ENCODE measurements at regions not wholly inside any gene's neighbourhood (a gene's known extent, or its start where the extent isn't known, plus 50 kb on each side); places are given as distances from the start of the nearest gene placed in this dataset.
A peak's percentile ranks its signal among the peaks of the same experiment; 100 is the strongest.

DNA sequence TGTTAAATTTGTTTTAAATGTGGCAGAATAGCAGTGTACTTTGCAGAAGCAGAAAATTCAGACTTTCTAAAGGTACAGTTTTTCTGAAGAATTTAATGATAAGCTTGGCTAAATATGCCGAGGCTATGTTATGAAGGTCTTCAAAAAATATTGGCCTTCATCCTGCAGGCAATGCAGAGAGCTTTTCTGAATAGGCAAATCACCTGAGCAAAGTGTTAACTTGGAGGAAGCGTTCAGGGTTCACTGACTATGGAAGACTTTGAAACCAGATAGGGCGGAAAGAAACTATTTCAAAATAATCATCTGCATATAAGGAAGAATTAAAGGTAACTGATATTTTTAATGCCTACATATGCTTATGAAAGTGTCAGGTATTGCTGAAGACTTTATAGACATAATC lies 133.7 kb upstream of the SETBP1 start:
- Histone ChIP-seq H4K20me1 (ENCODE audit: insufficient read depth, low read length) (no peaks in the 10 kb centered on the region), H2AFZ (ENCODE audit: low read depth, low read length) (no peak overlapping the region), H3K4me3 (ENCODE audit: insufficient read depth, low read depth, low read length) (no peak overlapping the region), H3K27me3 (ENCODE audit: insufficient read depth, low read length) (no peaks in the 10 kb centered on the region), H3K4me1 (ENCODE audit: insufficient read depth, low read length) (no peaks in the 10 kb centered on the region), H3K79me2 (ENCODE audit: insufficient read depth, low read length) (no peaks in the 10 kb centered on the region), H3K27ac (ENCODE audit: low read depth, low read length) (no peak overlapping the region), H3K36me3 (ENCODE audit: insufficient read depth, low read length) (no peaks in the 10 kb centered on the region), H3K4me2 (ENCODE audit: low read length) (no peak overlapping the region), H3K9me3 (ENCODE audit: insufficient read depth, low read depth, low read length) (no peaks in the 10 kb centered on the region), H3K9ac (ENCODE audit: low read length) (no peak overlapping the region)
- no peaks in the 10 kb centered on the region for H3K9me3 Mint-ChIP-seq (ENCODE audit: unreplicated experiment)
- TF ChIP-seq, protein P1, sequence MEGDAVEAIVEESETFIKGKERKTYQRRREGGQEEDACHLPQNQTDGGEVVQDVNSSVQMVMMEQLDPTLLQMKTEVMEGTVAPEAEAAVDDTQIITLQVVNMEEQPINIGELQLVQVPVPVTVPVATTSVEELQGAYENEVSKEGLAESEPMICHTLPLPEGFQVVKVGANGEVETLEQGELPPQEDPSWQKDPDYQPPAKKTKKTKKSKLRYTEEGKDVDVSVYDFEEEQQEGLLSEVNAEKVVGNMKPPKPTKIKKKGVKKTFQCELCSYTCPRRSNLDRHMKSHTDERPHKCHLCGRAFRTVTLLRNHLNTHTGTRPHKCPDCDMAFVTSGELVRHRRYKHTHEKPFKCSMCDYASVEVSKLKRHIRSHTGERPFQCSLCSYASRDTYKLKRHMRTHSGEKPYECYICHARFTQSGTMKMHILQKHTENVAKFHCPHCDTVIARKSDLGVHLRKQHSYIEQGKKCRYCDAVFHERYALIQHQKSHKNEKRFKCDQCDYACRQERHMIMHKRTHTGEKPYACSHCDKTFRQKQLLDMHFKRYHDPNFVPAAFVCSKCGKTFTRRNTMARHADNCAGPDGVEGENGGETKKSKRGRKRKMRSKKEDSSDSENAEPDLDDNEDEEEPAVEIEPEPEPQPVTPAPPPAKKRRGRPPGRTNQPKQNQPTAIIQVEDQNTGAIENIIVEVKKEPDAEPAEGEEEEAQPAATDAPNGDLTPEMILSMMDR (IDR thresholded peaks at IDR 0.05; ENCODE audit: insufficient read depth, low read depth, low read length), result no peak
- TF ChIP-seq EZH2 (IDR thresholded peaks at IDR 0.05; ENCODE audit: insufficient read depth, low read length), result no peak
- FAIRE-seq (no peak), DNase-seq (ENCODE audit: low read depth) (no peak)
- no peaks in the 10 kb centered on the region for H3K27me3 Mint-ChIP-seq (ENCODE audit: low read depth, unreplicated experiment)
- no peak overlapping the region for H3K4me3 Mint-ChIP-seq (ENCODE audit: unreplicated experiment)
- H3K4me1 Mint-ChIP-seq (ENCODE audit: low read depth, unreplicated experiment), result peaks cover 6% of the 10 kb centered on the region
- no peaks in the 10 kb centered on the region for H3K36me3 Mint-ChIP-seq (ENCODE audit: low read depth, unreplicated experiment)
- H3K27ac Mint-ChIP-seq (ENCODE audit: unreplicated experiment), result no peak overlapping the region

DNA sequence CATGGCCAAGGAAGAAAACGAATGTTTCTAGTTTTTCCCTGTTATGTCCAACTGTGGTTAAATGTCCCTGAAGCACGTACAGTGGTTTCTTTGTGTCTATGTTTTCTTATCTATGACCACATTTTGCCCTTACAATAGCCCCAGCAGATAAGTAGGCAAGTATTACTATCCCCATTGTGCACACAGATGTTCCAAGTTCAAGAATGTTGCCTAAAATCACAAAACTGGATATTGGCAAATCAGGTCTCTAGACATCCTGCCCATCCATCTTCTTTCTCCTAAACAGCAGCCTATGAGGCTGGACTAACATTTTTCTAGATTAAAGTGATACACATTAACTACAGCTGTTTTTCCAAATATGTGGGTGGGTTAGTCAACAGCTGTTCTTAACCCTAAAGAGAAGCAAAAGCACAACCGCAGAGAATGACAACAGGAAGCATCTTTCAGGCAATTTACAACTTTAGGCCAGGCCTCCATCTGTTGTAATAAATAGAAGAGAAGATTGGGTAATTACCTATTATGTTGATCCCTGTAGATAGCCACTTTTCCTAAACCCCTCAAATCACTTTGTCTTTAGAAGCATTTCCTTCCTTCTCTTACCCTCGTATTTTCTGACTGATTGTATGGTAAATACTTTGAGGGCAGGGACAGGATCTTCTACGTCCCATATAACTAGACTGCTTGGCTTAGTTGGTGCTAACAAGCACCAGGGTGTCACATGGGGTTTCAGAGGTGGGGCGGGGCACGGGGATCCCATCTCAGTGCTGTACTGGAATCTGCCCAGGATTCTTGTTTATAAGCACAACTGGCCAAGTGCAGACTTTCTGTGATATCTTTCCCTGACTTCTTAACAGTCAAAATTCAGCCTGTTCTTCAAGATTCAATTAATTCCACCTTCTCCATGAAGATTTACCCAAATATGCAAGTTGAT lies 132.1 kb upstream of the SETBP1 start:
- Mint-ChIP-seq H3K27ac (ENCODE audit: unreplicated experiment) (peak overlapping the region; percentile 10), H3K4me1 (ENCODE audit: low read depth, unreplicated experiment) (peaks cover 6% of the 10 kb centered on the region), H3K36me3 (ENCODE audit: low read depth, unreplicated experiment) (no peaks in the 10 kb centered on the region), H3K27me3 (ENCODE audit: low read depth, unreplicated experiment) (no peaks in the 10 kb centered on the region), H3K9me3 (ENCODE audit: unreplicated experiment) (no peaks in the 10 kb centered on the region), H3K4me3 (ENCODE audit: unreplicated experiment) (no peak overlapping the region)
- no peak for FAIRE-seq
- Histone ChIP-seq H3K79me2 (ENCODE audit: insufficient read depth, low read length) (no peaks in the 10 kb centered on the region), H3K9me3 (ENCODE audit: insufficient read depth, low read depth, low read length) (no peaks in the 10 kb centered on the region), H3K9ac (ENCODE audit: low read length) (no peak overlapping the region), H3K4me2 (ENCODE audit: low read length) (no peak overlapping the region), H3K27ac (ENCODE audit: low read depth, low read length) (no peak overlapping the region), H4K20me1 (ENCODE audit: insufficient read depth, low read length) (no peaks in the 10 kb centered on the region), H3K4me3 (ENCODE audit: insufficient read depth, low read depth, low read length) (no peak overlapping the region), H2AFZ (ENCODE audit: low read depth, low read length) (no peak overlapping the region), H3K36me3 (ENCODE audit: insufficient read depth, low read length) (no peaks in the 10 kb centered on the region), H3K27me3 (ENCODE audit: insufficient read depth, low read length) (no peaks in the 10 kb centered on the region), H3K4me1 (ENCODE audit: insufficient read depth, low read length) (no peaks in the 10 kb centered on the region)
- peak; percentile 70 for DNase-seq (ENCODE audit: low read depth)
- TF ChIP-seq, protein P1 (IDR thresholded peaks at IDR 0.05; ENCODE audit: insufficient read depth, low read depth, low read length), result no peak
- TF ChIP-seq EZH2 (IDR thresholded peaks at IDR 0.05; ENCODE audit: insufficient read depth, low read length), result no peak

DNA sequence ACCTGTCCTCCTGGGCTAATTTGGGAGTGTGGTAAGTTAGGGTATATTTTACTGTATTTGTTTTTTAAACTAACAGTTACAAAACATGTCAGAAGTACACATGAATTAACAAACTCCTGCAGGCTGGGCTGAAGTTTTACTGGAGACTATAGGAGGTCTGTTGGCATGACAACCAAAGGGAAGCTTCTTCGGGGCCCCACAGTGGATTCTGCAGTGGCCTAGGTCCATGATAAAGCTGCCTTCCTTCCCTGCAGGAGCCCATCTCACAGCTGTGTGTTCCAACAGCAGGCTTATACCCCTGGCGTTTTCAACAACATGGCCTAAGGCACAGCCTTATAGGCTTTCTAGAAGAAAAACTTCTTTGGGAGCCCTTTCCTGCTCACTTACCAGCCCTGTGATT lies 128.0 kb upstream of the SETBP1 start:
- H3K27ac Mint-ChIP-seq (ENCODE audit: unreplicated experiment), result no peak overlapping the region
- no peaks in the 10 kb centered on the region for H3K36me3 Mint-ChIP-seq (ENCODE audit: low read depth, unreplicated experiment)
- Histone ChIP-seq H3K36me3 (ENCODE audit: insufficient read depth, low read length) (no peaks in the 10 kb centered on the region), H3K9ac (ENCODE audit: low read length) (no peak overlapping the region), H4K20me1 (ENCODE audit: insufficient read depth, low read length) (no peaks in the 10 kb centered on the region), H3K4me1 (ENCODE audit: insufficient read depth, low read length) (no peaks in the 10 kb centered on the region), H3K79me2 (ENCODE audit: insufficient read depth, low read length) (no peaks in the 10 kb centered on the region), H3K9me3 (ENCODE audit: insufficient read depth, low read depth, low read length) (no peaks in the 10 kb centered on the region), H3K27me3 (ENCODE audit: insufficient read depth, low read length) (no peaks in the 10 kb centered on the region), H3K27ac (ENCODE audit: low read depth, low read length) (no peak overlapping the region), H3K4me2 (ENCODE audit: low read length) (no peak overlapping the region), H2AFZ (ENCODE audit: low read depth, low read length) (no peak overlapping the region), H3K4me3 (ENCODE audit: insufficient read depth, low read depth, low read length) (no peak overlapping the region)
- H3K4me1 Mint-ChIP-seq (ENCODE audit: low read depth, unreplicated experiment), result peaks cover 6% of the 10 kb centered on the region
- FAIRE-seq, result no peak
- peaks cover 3% of the 10 kb centered on the region for H3K27me3 Mint-ChIP-seq (ENCODE audit: low read depth, unreplicated experiment)
- H3K4me3 Mint-ChIP-seq (ENCODE audit: unreplicated experiment), result no peak overlapping the region
- no peaks in the 10 kb centered on the region for H3K9me3 Mint-ChIP-seq (ENCODE audit: unreplicated experiment)
- DNase-seq (ENCODE audit: low read depth), result no peak
- TF ChIP-seq, protein P1 (IDR thresholded peaks at IDR 0.05; ENCODE audit: insufficient read depth, low read depth, low read length), result no peak
- no peak for TF ChIP-seq EZH2 (IDR thresholded peaks at IDR 0.05; ENCODE audit: insufficient read depth, low read length)
